Stimulated activated CD4-positive, alpha-beta T cell treated with anti-CD3 and anti-CD28 coated beads, TNF-alpha, amount 100 ng/mL, for 24 hours (primary cell): ENCODE measurements at regions not wholly inside any gene's neighbourhood (a gene's known extent, or its start where the extent isn't known, plus 50 kb on each side); places are given as distances from the start of the nearest gene placed in this dataset.

Experiments
- DNase-seq, 3 experiments: peaks; one replicate each; pipeline ENCODE4 v3.0.0-alpha.2; 2020; ENCODE audit warnings: low read depth in 3 of 3

DNA sequence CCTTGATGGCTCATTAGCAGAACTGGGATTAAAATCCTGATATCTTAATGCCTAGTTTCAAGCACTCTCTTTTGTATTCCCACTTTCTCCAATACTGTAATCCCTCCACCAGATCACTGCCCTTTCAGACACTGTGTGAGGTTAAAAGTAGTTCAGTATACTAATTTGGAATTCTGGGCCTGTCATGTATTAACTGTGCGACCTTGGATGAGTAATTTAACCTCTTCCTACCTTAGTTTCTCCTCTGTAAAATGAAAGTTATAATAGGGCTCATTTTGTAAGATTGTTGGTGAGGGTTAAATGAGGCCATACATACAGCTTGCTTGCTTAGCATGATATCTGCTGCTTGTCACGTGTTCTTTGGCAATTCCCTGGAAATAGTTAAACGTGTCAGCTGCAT is 207.3 kb upstream of the HS3ST1 start:
- DNase-seq: no peak

DNA sequence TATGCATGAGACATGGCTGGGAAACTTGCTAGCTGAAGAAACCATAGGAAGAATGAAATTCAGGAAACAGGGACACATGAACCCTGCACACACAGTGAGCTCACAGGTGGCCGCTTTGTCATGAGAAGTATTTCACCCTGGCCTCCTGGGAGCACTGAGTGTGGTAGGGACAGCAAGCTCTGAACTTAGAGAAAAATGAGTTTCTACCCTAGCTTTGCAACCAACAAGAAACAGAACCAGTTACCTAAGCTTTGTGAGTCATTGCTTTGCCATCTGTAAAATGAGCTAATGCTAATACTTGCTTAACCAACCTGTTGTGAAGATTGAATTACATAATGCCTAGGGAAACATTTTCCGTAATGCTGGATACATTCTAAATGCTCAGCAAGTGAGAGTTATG is 206.6 kb upstream of the HS3ST1 start:
- no peak for DNase-seq

DNA sequence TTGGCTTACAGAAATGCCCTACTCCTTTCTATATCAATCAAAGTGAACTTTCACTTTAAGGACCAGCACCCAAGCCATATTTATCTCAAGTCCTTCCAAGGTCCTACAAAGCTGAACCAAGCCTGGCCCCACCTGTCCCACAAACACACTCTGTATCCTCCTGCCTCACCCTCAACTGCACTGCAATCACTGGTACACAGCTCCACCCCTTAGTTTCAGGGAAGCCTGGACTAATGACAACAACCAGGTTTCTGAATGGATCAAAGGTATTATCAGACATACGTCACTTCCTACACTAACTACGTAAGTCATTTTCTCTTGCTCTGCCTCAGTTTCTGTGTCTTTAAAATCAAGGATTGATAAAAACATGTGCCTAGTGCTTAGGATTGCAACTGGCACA is 205.6 kb upstream of the HS3ST1 start:
- no peak for DNase-seq

DNA sequence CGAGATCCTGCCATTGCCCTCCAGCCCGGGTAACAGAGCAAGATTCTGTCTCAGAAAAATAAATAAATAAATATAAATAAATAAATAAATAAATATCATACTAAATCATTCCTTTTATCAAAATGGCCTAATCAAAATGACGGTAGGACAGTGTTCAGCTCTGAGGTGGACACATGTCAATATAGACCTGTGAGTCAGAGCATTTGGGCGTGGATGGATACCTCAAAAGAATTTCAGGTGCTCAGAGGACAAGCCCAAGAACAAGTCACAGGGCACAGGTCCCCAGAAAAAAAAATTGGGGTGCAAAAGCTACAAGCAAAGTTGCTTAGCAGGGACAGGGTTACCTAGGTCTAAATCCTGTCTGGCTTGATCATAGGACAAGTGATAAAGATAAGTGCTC is 204.7 kb upstream of the HS3ST1 start:
- no peak for DNase-seq

DNA sequence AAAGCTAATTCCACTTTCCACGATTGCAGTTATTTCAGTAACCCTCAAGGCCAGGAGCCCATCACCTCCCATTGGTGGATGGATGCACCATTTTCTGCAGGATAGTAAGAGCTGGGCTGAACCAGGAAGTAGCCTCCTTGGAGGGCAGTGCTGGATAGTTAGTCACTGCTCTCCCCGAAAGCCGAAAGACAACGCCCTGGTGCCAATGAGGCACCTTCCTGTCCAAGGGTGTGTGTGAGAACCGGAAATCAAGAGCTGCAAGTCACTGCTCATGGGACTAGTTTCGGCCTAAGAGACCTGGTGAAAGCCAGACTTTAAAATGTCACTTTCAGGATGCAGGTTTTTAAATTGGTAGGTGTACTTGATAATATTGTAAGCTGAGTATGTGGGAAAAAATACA is 203.8 kb upstream of the HS3ST1 start:
- no peak for DNase-seq

DNA sequence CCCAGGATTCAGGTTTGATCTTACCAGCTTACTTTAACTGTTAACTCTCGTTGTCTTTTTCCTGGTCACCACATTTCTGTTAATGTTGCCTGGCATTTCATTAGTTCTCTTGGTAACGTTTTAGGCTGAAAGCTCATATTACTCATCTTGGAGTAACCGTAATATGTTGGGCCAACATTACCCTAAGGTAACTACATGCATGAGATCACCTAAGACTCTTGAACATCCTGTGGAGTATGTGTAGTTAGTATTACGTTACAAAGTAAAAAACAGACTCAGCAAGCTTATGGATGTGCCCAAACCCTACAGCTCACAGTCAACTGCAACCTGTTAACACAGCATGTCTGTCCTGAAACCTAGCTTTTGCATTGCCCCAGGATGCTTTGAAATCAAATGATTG is 203.3 kb upstream of the HS3ST1 start:
- no peak for DNase-seq

DNA sequence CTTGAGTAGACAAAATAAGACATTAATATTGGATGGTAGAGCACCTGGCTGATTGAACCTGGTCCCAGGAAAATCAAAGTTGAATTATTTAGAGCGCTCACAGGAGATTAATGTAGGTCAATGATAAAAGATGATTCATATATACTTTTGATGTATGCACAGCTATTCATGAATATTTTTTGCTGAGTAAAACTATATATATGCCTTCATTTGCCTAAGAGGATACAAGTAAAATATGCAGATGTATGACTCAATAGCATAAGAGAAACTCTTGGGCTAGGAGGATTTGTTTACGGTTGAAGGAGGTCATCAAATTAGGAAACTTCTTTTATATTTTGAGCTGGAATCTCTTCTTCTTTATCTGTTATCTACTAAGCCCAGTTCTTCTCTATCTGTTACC is 202.7 kb upstream of the HS3ST1 start:
- no peak for DNase-seq

DNA sequence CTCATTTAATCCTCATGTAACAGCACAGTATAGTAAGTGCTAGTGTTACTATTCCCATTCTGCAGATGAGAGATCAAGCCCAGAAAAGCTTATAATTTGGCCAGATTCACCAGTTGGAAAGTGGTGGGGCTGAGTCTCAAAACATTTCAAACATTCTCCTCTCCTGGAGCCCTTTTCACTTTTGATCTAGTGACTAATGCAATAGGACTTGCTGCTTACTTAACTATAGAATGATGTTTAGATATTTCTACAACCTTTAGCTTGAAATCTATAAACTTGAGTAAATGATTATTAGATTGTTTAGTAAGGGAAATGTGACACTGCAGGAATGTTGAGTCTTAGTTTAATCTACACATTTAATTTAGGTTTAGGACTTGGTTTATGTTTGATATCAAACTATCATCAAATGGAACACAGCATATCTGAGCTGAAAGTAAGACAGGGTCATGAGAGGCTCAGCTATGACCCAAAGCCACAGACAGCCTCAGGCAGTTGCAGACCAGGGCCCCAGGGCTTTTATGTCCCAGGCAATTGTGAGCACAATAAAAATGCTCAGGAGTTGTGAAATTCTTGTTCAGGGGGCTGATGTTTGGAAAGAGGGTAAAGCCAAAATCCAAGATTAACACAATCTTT is 199.5 kb upstream of the HS3ST1 start:
- no peak for DNase-seq

DNA sequence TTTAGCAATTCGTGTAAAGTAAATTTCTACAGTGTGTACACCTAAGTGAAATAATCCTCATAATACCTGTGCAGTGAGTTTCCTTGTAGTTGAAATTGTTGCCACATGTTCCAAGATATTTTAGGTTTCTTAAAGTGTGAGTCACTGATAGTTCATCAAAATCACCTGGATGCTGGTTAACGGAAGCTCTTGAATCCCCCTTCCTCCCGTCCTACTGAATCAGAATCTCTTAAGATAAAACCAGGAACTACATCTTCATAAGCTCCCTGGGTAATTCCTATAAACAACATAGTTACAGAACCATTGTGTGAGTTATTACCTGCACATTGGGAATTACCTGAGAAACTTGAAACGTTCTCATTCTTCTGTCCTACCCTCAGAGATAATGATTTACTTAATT is 197.4 kb upstream of the HS3ST1 start:
- DNase-seq: no peak

DNA sequence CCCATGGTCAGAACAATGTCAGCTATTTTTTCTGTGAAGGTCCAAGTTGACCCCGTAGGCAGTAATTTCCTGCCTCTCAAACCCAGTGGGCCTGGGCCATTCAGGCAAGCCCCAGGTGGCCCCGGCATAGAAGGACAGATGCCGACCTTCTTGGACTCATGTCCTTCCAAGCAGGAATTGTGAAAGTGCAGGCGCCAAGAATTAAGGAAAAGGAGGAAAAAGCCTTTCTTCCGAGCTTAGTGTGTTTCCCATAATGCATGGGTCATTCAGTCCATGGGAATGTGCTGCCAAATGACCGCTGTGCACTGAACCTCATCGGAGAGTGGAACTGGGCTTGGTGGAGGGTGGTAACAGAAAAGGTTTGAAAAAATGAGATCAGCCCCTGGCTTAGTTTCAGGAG is 196.5 kb upstream of the HS3ST1 start:
- DNase-seq: no peak

DNA sequence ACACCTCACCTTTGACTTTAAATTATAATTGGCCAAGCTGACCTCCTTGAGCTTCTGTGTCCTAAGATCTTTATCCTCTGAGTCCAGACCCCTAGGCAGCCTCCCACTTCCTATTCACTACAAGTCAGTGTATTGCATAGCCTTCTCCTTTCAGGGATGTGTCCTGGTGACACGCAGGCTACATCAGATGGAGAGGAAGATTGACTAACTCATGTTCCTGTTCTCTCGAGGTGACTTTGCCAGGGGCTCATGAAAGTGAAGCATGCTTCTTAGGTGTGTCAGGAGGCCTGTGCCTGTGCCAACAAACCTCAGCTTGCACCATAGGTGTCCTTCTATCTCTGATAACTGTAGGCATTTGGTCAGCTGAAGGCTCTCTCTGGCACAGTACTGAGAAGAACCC is 195.7 kb upstream of the HS3ST1 start:
- DNase-seq: no peak

DNA sequence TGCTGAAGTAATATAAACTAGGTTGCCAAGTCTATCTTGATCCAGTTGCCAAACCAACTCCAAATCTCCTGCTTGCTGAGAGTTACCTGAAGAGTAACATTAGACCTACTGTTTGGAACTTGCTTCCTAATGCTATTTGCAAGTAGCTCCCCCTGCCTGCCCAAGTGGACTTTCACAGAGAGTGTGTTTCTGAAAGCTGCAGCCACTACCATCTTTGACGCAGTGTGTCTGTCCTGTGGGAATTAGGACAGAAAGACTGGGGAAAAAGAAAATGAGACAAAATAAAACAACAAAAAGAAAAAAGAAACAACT is 195.0 kb upstream of the HS3ST1 start:
- no peak for DNase-seq

DNA sequence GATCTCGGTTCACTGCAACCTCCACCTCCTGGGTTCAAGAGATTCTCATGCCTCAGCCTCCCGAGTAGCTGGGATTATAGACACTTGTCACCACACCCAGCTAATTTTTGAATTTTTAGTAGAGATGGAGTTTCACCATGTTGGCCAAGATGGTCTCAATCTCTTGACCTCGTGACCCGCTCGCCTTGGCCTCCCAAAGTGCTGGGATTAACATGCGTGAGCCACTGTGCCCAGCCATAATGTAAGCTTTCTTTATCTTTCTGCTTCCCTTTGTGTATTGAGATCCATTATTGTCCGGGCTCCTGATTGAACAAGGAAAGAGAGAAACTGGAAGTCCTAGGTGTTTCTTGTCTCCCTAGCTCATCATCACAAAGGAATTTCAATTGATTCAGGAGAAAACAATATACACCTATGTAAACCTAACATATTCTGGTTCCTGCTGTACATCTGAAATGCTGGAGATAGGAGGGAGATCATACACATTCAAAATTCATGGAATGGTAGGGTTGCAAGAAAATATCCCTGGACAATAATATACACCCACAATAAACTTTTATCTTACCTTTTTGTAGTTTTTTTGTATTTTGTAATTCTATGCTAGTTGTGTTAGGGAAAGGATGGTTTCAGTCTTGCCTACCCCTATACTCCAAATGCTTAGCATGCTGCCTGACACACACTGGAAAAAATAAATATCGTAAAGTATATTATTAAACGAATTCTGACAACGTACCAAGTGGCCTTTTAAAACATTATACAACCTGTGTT is 194.4 kb upstream of the HS3ST1 start:
- DNase-seq: no peak

DNA sequence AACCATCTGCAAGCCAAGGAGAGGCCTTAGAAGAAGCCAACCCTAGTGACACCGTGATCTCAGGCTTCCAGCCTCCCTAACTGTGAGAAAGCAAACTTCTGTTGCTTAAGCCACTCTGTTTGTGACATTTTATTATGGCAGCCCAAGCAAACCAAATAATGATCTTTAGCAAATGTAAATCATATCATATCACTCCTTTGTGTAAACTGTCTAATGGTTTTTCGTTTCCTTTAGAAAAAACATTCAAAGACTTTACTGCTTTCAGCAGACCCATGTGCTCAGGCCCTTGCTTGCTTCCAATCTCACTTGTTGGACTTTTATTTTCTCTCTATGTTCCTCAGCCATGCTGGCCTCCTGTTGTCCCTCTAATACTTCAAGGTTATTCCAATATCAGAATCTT is 192.2 kb upstream of the HS3ST1 start:
- no peak for DNase-seq

DNA sequence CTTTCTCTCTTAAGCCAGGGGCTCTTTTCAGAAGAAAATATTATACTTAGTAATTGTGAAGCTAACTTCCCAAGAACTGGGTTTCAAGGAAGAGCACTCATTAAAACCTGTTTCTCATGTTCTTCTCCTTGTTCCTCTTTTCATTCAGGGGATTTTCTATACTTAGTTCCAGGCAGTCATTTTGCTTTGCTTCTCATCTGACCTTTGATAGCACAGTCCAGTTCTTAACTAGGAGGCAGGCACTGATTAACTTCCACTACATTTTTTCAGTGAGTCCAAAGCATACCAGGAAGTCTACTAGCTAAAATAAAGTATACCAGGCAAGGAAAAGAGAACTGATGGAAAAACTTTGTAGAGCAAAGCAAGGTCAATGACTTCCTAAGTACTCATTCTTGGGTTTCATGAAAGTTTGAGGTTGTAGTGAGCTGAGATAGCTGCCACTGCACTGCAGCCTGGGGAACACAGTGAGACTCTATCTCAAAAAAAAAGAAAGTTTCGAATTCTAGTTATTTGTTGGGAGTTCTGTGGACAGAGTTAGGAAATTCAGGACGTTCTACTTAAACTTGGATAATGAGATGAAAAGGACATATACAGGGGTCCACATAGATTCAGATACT is 190.1 kb upstream of the HS3ST1 start:
- DNase-seq: no peak

DNA sequence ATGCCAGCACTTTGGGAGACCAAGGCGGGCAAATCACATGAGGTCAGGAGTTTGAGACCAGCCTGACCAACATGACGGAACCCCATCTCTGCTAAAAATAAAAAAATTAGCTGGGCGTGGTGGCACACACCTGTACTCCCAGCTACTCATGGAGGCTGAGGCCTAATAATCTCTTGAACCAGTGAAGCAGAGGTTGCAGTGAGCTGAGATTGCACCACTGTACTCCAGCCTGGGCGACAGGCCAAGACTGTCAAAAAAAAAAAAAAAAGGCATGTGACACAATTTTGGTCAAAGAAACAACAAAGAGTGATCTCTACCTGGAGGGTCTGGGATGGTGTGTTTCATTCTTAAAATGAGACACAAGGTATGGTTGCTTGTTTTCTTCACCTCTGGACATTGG is 188.2 kb upstream of the HS3ST1 start:
- DNase-seq: no peak

DNA sequence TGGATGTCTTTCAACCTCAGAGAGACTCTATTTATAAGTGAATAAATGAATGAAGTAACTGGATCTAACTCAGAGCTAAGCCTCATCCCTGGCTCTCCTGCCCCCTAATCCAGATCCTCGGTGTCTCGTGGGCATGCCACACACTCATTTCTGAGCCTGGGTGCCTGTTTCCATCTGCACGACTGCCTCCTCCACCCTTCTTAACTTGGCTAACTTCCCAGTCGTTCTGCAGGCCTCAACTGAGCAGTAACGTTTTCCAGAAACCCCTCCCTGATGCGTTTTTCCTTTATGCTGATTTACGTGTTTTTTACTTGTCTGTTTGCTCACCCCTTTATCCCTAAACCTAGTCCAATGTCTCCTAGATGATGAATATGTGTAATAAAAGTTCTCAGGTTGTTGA is 186.9 kb upstream of the HS3ST1 start:
- DNase-seq: no peak

DNA sequence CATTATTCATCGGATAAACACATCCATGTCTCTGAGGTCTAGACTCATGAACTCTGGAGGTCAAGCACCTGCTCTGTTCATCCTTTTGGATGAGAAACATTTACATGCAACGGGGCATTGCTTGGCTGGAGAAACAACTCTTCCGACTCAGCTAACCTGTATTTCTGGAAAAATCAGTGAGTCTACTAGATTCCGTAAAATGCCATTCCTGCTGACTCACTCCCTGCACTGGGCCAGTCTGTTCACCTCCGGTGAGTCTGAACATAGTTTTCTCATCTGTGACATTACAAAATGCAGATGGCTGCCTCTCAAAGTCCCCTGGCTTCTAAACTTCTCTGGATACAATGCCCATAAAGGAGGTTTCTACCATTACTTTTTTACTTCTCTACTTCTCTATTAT is 185.7 kb upstream of the HS3ST1 start:
- DNase-seq: no peak

DNA sequence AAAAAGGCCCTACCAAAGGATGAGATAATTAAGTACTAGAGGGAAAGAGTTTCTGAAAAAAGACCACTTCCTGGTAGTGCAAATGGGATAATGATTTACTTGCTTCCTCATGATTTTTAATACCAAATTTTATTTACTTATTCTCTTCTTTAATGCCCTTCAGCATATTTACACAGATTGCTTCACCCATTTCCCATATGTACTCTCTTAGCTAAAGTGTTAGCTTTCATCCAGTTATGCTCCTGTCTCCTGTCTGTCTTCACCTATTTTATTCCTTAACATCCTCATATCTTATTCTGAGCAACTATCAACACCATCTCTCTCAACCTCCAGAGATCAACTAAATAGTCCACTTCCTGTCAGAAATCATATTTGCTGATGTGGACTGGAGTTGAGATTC is 183.2 kb upstream of the HS3ST1 start:
- no peak for DNase-seq

DNA sequence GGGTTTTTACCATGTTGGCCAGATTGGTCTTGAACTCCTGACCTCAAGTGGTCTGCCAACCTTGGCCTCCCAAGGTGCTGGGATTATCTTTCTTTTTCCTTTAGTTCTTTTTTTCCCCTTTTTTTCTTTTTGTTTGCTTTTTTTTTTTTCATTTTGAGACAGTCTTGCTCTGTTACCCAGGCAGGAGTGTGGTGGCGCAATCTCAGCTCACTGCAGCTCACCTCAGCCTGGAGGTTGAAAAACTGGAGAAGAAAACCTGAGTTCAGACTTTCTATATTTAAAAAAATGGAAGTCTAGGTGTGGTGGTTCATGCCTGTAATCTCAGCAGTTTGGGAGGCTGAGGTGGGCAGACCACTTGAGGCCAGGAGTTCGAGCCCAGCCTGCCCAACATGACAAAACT is 181.1 kb upstream of the HS3ST1 start:
- no peak for DNase-seq

DNA sequence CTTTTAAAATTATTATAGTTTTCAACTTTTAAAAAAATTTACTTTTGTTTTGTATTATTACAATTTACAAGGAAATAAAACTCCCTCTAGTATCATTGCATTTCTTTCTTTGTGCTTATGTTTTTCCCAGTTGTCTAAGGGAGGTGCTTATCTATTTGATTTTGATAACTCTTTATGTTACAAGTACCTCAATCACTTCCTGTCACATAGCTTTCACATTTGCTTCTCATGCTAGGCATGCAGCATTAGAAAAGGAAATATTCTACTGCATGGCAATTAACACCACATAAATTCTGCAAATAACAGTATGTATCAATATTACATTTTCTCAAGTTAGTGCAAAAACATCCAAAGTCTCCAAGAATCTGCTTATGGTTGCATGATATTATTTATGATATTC is 180.3 kb upstream of the HS3ST1 start:
- DNase-seq: no peak

DNA sequence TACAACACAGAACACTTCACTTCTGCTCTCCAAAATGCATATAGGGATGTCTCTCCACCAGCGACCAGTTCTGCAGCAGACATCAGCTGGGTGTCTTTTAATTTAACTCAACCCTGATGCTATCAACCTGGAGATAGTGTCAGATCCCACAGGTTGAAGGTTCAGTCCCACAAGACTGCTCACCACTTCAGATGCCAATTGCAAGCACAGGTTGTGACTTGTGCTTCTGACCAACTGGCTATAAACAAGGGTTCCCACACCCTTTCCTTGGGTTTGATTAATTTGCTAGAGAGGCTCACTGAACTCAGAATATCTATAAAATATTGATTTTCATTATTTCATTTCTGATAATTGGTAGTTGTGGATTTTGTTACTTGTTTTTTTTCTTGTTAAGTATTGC is 177.4 kb upstream of the HS3ST1 start:
- no peak for DNase-seq

DNA sequence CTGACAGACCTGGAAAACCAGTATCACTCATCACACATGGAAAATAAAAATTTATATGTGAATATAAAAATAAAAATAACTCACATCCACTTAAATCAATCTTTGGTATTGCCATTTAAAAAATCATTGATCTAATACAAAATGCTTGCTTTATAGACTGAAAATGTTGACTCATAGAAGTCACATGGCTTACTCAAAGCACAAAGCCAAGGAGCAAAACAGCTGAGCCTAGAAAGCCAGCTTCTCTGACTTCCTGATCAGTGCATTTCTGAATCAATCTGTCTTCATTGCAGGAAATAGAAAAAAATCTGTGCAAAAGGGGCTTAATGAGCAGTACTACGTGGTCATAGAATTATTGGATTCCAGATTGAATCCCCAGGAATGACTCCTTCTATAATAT is 176.9 kb upstream of the HS3ST1 start:
- no peak for DNase-seq

DNA sequence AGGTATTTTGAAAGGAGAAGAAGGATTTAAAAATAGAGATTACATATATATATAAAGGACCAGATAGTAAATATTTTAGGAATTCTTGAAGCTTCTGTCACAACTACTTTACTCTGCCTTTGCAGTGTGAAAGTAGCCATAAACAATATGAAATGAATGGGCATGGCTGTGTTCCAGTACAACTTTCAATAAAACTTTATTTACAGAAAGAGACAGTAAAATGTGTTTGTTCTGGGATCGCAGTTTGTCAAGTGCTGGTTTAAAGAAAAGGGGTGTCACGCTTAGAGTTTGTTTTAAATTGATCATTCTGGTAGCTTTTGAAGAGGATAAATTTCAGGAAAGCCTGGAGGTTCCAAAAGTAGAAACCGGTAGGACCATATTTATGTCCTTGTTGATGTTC is 176.1 kb upstream of the HS3ST1 start:
- DNase-seq: no peak
